Prostate gland (tissue), 2 donors: ENCODE measurements at regions not wholly inside any gene's neighbourhood (a gene's known extent, or its start where the extent isn't known, plus 50 kb on each side); places are given as distances from the start of the nearest gene placed in this dataset.

Experiments used
- DNase-seq: peaks from one replicate; pipeline ENCODE4 v3.0.0-alpha.2; 2019; ENCODE audit warnings: low spot score
- H3K27ac ChIP-seq, 2 donors: fragments of 200-600 bp; sonication (generic); 2 replicates each; pipeline ENCODE4 v1.5.1; 2017 to 2019
- H3K27me3 ChIP-seq: fragments of 200-600 bp; sonication (generic); replicated peaks from 2 replicates; pipeline ENCODE4 v1.5.1; 2019; ENCODE audit not compliant: insufficient read depth
- H3K36me3 ChIP-seq, 2 donors: fragments of 200-600 bp; sonication (generic); 1 replicate in 1 of 2; 2 replicates in 1 of 2; pipeline versions ENCODE4 v1.5.1 to v1.8.1; 2017 to 2019
- H3K4me1 ChIP-seq: fragments of 200-600 bp; sonication (generic); replicated peaks from 2 replicates; pipeline ENCODE4 v1.5.1; 2019
- H3K4me3 ChIP-seq, 2 donors: fragments of 200-600 bp; sonication (generic); 2 replicates each; pipeline ENCODE4 v1.5.1; 2017 to 2019
- H3K9me3 ChIP-seq: fragments of 200-600 bp; sonication (generic); 2 replicates; pipeline ENCODE4 v1.5.1; 2017
- POLR2A ChIP-seq: fragments of 450-650 bp; IDR thresholded peaks from one replicate; pipeline ENCODE4 v1.6.1; 2016; ENCODE audit warnings: antibody characterized with exemption, mild to moderate bottlenecking
- POLR2AphosphoS5 ChIP-seq: sonication (generic); formaldehyde crosslinking; IDR thresholded peaks from one replicate; pipeline ENCODE4 v1.6.1; 2017; ENCODE audit warnings: antibody characterized with exemption
- WGBS: methylation state at CpG from one replicate; pipeline ENCODE4 v1.1.5; 2018; 5-methylcytosine and 5-hydroxymethylcytosine counted together
- intact Hi-C: fragments of 100-400 bp; cut with DNase I; formaldehyde crosslinking; loops from one replicate; pipeline ENCODE4 v1.14.2; 2022
- TF ChIP-seq, protein P1 (sequence below), 4 experiments: fragments of 200-600 bp in 2 of 4; fragments of 450-650 bp in 2 of 4; sonication (generic) in 2 of 4; IDR thresholded peaks; 1 replicate in 3 of 4; 2 replicates in 1 of 4; pipeline ENCODE4 v1.5.1; 2016 to 2019; ENCODE audit warnings: antibody characterized with exemption in 4 of 4, mild to moderate bottlenecking in 2 of 4, moderate library complexity in 2 of 4

DNA sequence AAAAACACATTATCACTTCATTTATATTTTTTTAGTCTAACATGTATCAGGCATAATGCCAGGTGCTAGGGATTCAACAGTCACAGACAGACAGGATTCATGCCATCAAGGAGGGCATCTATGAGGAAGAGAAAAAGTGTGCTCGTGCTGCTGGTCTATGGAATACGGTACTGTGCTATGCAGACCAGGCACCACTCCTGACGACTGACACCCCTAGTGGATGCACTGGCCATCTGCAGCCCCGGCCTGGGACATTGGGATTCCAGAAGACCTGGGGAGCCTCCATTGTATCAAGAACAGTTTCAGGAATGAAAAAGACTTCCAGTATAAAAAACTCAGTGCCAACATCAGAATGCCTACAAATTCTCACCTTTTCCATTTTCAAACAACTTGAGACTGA is 94.0 kb downstream of the KLF12 start:
- no peaks in the 10 kb centered on the region for H3K27me3 ChIP-seq
- H3K4me1 ChIP-seq: no peaks in the 10 kb centered on the region
- no peaks in the 10 kb centered on the region for H3K9me3 ChIP-seq
- no peak overlapping the region for H3K27ac ChIP-seq
- H3K36me3 ChIP-seq: no peaks in the 10 kb centered on the region
- H3K4me3 ChIP-seq: no peak overlapping the region
- DNase-seq: no peak
- TF ChIP-seq POLR2AphosphoS5 (no peak), POLR2A (no peak)
- TF ChIP-seq, protein P1, sequence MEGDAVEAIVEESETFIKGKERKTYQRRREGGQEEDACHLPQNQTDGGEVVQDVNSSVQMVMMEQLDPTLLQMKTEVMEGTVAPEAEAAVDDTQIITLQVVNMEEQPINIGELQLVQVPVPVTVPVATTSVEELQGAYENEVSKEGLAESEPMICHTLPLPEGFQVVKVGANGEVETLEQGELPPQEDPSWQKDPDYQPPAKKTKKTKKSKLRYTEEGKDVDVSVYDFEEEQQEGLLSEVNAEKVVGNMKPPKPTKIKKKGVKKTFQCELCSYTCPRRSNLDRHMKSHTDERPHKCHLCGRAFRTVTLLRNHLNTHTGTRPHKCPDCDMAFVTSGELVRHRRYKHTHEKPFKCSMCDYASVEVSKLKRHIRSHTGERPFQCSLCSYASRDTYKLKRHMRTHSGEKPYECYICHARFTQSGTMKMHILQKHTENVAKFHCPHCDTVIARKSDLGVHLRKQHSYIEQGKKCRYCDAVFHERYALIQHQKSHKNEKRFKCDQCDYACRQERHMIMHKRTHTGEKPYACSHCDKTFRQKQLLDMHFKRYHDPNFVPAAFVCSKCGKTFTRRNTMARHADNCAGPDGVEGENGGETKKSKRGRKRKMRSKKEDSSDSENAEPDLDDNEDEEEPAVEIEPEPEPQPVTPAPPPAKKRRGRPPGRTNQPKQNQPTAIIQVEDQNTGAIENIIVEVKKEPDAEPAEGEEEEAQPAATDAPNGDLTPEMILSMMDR (IDR thresholded peaks at IDR 0.05): no peak
- intact Hi-C loops: no loop called here
- 83% methylated on average over 4 of the region's 4 CpGs for WGBS

DNA sequence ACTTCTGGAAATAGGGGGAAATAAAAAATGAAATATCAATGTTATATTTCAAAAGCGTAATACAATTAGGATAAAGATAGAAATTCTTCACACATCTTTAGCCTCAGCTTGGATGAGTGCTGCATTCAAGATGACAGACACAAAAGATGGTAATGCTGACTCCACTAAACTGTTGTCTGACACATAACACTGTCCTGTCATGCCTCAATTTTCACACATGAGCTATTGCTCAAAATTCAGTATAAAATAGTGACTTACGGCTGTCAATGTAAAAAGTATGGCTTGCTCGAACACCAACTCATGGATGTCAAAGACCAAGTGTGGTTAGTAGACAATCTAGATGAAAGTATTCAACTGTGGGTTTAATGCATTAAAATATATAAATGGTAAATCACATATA is 94.5 kb downstream of the KLF12 start:
- intact Hi-C loops: no loop called here
- DNase-seq: no peak
- TF ChIP-seq, protein P1 (IDR thresholded peaks at IDR 0.05): no peak
- TF ChIP-seq POLR2A (no peak), POLR2AphosphoS5 (no peak)
- Histone ChIP-seq H3K4me1 (no peaks in the 10 kb centered on the region), H3K4me3 (no peak overlapping the region), H3K27me3 (no peaks in the 10 kb centered on the region), H3K36me3 (no peaks in the 10 kb centered on the region), H3K9me3 (no peaks in the 10 kb centered on the region), H3K27ac (no peak overlapping the region)
- 97% methylated on average over 3 of the region's 3 CpGs for WGBS

DNA sequence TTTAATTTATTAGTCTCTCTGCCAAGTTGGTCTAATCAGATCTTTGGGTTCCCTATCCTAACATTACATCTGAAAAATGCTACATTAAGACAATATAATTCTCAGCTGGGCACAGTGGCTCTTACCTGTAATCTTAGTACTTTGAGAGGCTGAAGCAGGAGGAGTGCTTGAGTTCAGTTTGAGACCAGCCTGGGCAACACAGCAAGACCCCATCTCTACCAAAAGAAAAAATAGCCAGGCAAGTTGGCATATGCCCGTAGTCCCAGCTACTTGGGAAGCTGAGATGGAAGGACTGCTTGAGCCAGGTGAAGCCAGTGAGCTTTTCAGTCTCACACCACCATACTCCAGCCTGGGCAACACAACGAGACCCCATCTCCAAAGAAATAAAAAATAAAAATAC is 95.0 kb downstream of the KLF12 start:
- no peak for DNase-seq
- Histone ChIP-seq H3K27me3 (no peaks in the 10 kb centered on the region), H3K4me3 (no peak overlapping the region), H3K4me1 (no peaks in the 10 kb centered on the region), H3K36me3 (no peaks in the 10 kb centered on the region), H3K9me3 (no peaks in the 10 kb centered on the region), H3K27ac (no peak overlapping the region)
- intact Hi-C loops: no loop called here
- 92% methylated on average over 2 of the region's 2 CpGs for WGBS
- TF ChIP-seq, protein P1 (IDR thresholded peaks at IDR 0.05): no peak
- no peak for TF ChIP-seq POLR2AphosphoS5
- TF ChIP-seq POLR2A: no peak

DNA sequence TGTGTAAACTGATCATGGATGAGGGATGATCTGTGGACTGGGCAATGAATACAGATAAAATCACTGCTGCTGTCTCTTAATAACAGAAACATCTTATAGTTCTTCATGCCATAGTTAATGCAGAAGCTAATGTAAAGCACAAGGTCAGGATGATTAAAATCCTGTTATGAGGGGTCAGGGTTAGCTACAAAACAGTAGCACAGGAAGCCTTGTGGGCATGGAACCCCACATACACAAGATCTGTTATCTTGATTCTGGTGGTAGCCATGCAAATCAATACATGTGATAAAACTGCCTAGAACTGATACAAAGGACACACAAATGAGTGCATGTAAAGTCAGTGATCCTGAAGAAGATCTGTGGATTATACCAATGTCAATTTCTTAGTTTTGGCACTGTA is 96.4 kb downstream of the KLF12 start:
- no peaks in the 10 kb centered on the region for H3K36me3 ChIP-seq
- no peak for DNase-seq
- H3K4me3 ChIP-seq: no peak overlapping the region
- no peaks in the 10 kb centered on the region for H3K9me3 ChIP-seq
- TF ChIP-seq POLR2AphosphoS5: no peak
- no peak for TF ChIP-seq POLR2A
- TF ChIP-seq, protein P1 (IDR thresholded peaks at IDR 0.05): no peak
- H3K27me3 ChIP-seq: no peaks in the 10 kb centered on the region
- no peak overlapping the region for H3K27ac ChIP-seq
- intact Hi-C loops: no loop called here
- H3K4me1 ChIP-seq: no peaks in the 10 kb centered on the region

DNA sequence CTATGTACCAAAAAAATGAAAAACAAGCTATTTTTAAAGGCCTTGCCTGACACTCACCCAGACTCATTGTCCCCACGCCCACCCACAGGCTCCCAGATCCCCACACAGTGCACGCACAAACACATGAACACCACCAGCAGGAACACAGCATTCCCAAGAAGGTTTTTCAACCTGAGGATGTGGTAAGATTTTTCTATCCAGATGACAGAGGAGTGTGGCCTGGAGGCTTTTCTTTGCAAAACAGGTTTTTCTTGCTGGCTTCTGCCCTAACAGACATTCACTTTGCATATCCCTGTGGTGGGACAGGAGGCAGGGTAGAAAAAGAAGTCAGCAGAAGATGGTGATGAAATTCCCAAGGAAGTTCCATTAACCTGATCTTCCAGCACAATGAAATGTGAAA is 97.8 kb downstream of the KLF12 start:
- WGBS: 32% methylated on average over 2 of the region's 2 CpGs
- intact Hi-C loops: no loop called here
- Histone ChIP-seq H3K36me3 (no peaks in the 10 kb centered on the region), H3K27me3 (no peaks in the 10 kb centered on the region), H3K27ac (no peak overlapping the region), H3K4me3 (no peak overlapping the region), H3K9me3 (no peaks in the 10 kb centered on the region), H3K4me1 (no peaks in the 10 kb centered on the region)
- peak; percentile 42 for DNase-seq
- TF ChIP-seq, protein P1 (IDR thresholded peaks at IDR 0.05): no peak
- TF ChIP-seq POLR2AphosphoS5: peak; percentile 27
